ENCODE measurements at regions not wholly inside any gene's neighbourhood (a gene's known extent, or its start where the extent isn't known, plus 50 kb on each side); places are given as distances from the start of the nearest gene placed in this dataset.

- Histone ChIP-seq H3K27me3 (ENCODE audit: control insufficient read depth, insufficient read depth, low read length) (no peaks in the 10 kb centered on the region), H3K36me3 (ENCODE audit: control insufficient read depth, insufficient read depth, low read length) (no peaks in the 10 kb centered on the region), H3K4me3 (ENCODE audit: low read depth, low read length) (no peak overlapping the region)
- no peak for TF ChIP-seq CTCF (IDR thresholded peaks at IDR 0.05; ENCODE audit: insufficient read depth, low read length, poor library complexity, severe bottlenecking)
- DNase-seq (ENCODE audit: low read depth): no peak
Observed at GRCh38 chr2:3042601-3043585, 334.7 kb downstream of the EIPR1 start.

- TF ChIP-seq CTCF (IDR thresholded peaks at IDR 0.05; ENCODE audit: insufficient read depth, low read length, poor library complexity, severe bottlenecking): no peak
- DNase-seq (ENCODE audit: low read depth): no peak
- no peak overlapping the region for H3K4me3 ChIP-seq (ENCODE audit: low read depth, low read length)
- H3K27me3 ChIP-seq (ENCODE audit: control insufficient read depth, insufficient read depth, low read length): no peaks in the 10 kb centered on the region
- H3K36me3 ChIP-seq (ENCODE audit: control insufficient read depth, insufficient read depth, low read length): no peaks in the 10 kb centered on the region
Observed at GRCh38 chr2:3041841-3042600, 335.6 kb downstream of the EIPR1 start.

- no peak for TF ChIP-seq CTCF (IDR thresholded peaks at IDR 0.05; ENCODE audit: insufficient read depth, low read length, poor library complexity, severe bottlenecking)
- H3K36me3 ChIP-seq (ENCODE audit: control insufficient read depth, insufficient read depth, low read length): no peaks in the 10 kb centered on the region
- H3K4me3 ChIP-seq (ENCODE audit: low read depth, low read length): no peak overlapping the region
- no peaks in the 10 kb centered on the region for H3K27me3 ChIP-seq (ENCODE audit: control insufficient read depth, insufficient read depth, low read length)
- DNase-seq (ENCODE audit: low read depth): no peak
Observed at GRCh38 chr2:3041246-3041645, 336.4 kb downstream of the EIPR1 start.

GRCh38 chr2:3040496-3041140 is 337.0 kb downstream of the EIPR1 start:
- H3K36me3 ChIP-seq (ENCODE audit: control insufficient read depth, insufficient read depth, low read length): no peaks in the 10 kb centered on the region
- TF ChIP-seq CTCF (IDR thresholded peaks at IDR 0.05; ENCODE audit: insufficient read depth, low read length, poor library complexity, severe bottlenecking): no peak
- no peak overlapping the region for H3K4me3 ChIP-seq (ENCODE audit: low read depth, low read length)
- no peak for DNase-seq (ENCODE audit: low read depth)
- H3K27me3 ChIP-seq (ENCODE audit: control insufficient read depth, insufficient read depth, low read length): no peaks in the 10 kb centered on the region

GRCh38 chr2:3040066-3040428 is 337.6 kb downstream of the EIPR1 start:
- Histone ChIP-seq H3K36me3 (ENCODE audit: control insufficient read depth, insufficient read depth, low read length) (no peaks in the 10 kb centered on the region), H3K27me3 (ENCODE audit: control insufficient read depth, insufficient read depth, low read length) (no peaks in the 10 kb centered on the region), H3K4me3 (ENCODE audit: low read depth, low read length) (no peak overlapping the region)
- no peak for TF ChIP-seq CTCF (IDR thresholded peaks at IDR 0.05; ENCODE audit: insufficient read depth, low read length, poor library complexity, severe bottlenecking)
- no peak for DNase-seq (ENCODE audit: low read depth)

Data from kidney epithelial cell (primary cell).